ENCODE measurements at regions not wholly inside any gene's neighbourhood (a gene's known extent, or its start where the extent isn't known, plus 50 kb on each side); places are given as distances from the start of the nearest gene placed in this dataset.

- TF ChIP-seq CTCF (conservative IDR thresholded peaks at IDR 0.05), result no peak
- no peaks in the 10 kb centered on the region for H3K4me1 ChIP-seq (ENCODE audit: control insufficient read depth, insufficient read depth, low read length)
- H3K9me3 ChIP-seq (ENCODE audit: control insufficient read depth, low read length), result no peaks in the 10 kb centered on the region
- Mint-ChIP-seq H3K36me3 (ENCODE audit: low read depth) (no peaks in the 10 kb centered on the region), H3K27me3 (ENCODE audit: insufficient read depth) (no peaks in the 10 kb centered on the region), H3K9me3 (no peaks in the 10 kb centered on the region), H3K4me1 (peaks cover 2% of the 10 kb centered on the region), H3K4me3 (no peak overlapping the region), H3K27ac (no peak overlapping the region)
- no peak overlapping the region for H3K9ac ChIP-seq (ENCODE audit: extremely low read depth, low read length, poor library complexity, severe bottlenecking)
- no peak for DNase-seq
- H3K27me3 ChIP-seq (ENCODE audit: control insufficient read depth, insufficient read depth, low read length, poor library complexity, severe bottlenecking), result no peaks in the 10 kb centered on the region
- H3K36me3 ChIP-seq (ENCODE audit: control insufficient read depth, insufficient read depth, low read length), result no peaks in the 10 kb centered on the region
- H3K27ac ChIP-seq (ENCODE audit: low read depth, low read length), result no peak overlapping the region
- no peak overlapping the region for H3K4me3 ChIP-seq (ENCODE audit: low read length)
These were observed 249.7 kb upstream of the NREP start for GRCh38 chr5:112006721-112007120.

- no peaks in the 10 kb centered on the region for H3K27me3 ChIP-seq (ENCODE audit: control insufficient read depth, insufficient read depth, low read length, poor library complexity, severe bottlenecking)
- H3K4me1 ChIP-seq (ENCODE audit: control insufficient read depth, insufficient read depth, low read length), result no peaks in the 10 kb centered on the region
- H3K9me3 ChIP-seq (ENCODE audit: control insufficient read depth, low read length), result no peaks in the 10 kb centered on the region
- no peaks in the 10 kb centered on the region for H3K36me3 Mint-ChIP-seq (ENCODE audit: low read depth)
- H3K4me3 Mint-ChIP-seq, result no peak overlapping the region
- no peaks in the 10 kb centered on the region for H3K36me3 ChIP-seq (ENCODE audit: control insufficient read depth, insufficient read depth, low read length)
- H3K4me1 Mint-ChIP-seq, result no peaks in the 10 kb centered on the region
- no peak overlapping the region for H3K27ac ChIP-seq (ENCODE audit: low read depth, low read length)
- H3K9ac ChIP-seq (ENCODE audit: extremely low read depth, low read length, poor library complexity, severe bottlenecking), result no peak overlapping the region
- H3K9me3 Mint-ChIP-seq, result no peaks in the 10 kb centered on the region
- no peaks in the 10 kb centered on the region for H3K27me3 Mint-ChIP-seq (ENCODE audit: insufficient read depth)
- no peak for TF ChIP-seq CTCF (conservative IDR thresholded peaks at IDR 0.05)
- no peak overlapping the region for H3K27ac Mint-ChIP-seq
- no peak overlapping the region for H3K4me3 ChIP-seq (ENCODE audit: low read length)
- no peak for DNase-seq
These were observed 248.6 kb upstream of the NREP start for GRCh38 chr5:112005623-112005930.

- Histone ChIP-seq H3K4me1 (ENCODE audit: control insufficient read depth, insufficient read depth, low read length) (no peaks in the 10 kb centered on the region), H3K36me3 (ENCODE audit: control insufficient read depth, insufficient read depth, low read length) (no peaks in the 10 kb centered on the region), H3K27me3 (ENCODE audit: control insufficient read depth, insufficient read depth, low read length, poor library complexity, severe bottlenecking) (no peaks in the 10 kb centered on the region), H3K9ac (ENCODE audit: extremely low read depth, low read length, poor library complexity, severe bottlenecking) (no peak overlapping the region), H3K9me3 (ENCODE audit: control insufficient read depth, low read length) (no peaks in the 10 kb centered on the region), H3K4me3 (ENCODE audit: low read length) (no peak overlapping the region), H3K27ac (ENCODE audit: low read depth, low read length) (no peak overlapping the region)
- no peak for DNase-seq
- no peaks in the 10 kb centered on the region for H3K9me3 Mint-ChIP-seq
- no peak overlapping the region for H3K27ac Mint-ChIP-seq
- H3K4me3 Mint-ChIP-seq, result no peak overlapping the region
- no peaks in the 10 kb centered on the region for H3K4me1 Mint-ChIP-seq
- 93 to 94% methylated on average over 2 of the region's 2 CpGs for WGBS, 2 experiments (ENCODE audit: insufficient coverage in 1 of 2, insufficient read length in 1 of 2)
- TF ChIP-seq CTCF (conservative IDR thresholded peaks at IDR 0.05), result no peak
- H3K36me3 Mint-ChIP-seq (ENCODE audit: low read depth), result no peaks in the 10 kb centered on the region
- no peaks in the 10 kb centered on the region for H3K27me3 Mint-ChIP-seq (ENCODE audit: insufficient read depth)
These were observed 248.1 kb upstream of the NREP start for GRCh38 chr5:112004867-112005622.
